ENCODE measurements at regions not wholly inside any gene's neighbourhood (a gene's known extent, or its start where the extent isn't known, plus 50 kb on each side); places are given as distances from the start of the nearest gene placed in this dataset.

DNA sequence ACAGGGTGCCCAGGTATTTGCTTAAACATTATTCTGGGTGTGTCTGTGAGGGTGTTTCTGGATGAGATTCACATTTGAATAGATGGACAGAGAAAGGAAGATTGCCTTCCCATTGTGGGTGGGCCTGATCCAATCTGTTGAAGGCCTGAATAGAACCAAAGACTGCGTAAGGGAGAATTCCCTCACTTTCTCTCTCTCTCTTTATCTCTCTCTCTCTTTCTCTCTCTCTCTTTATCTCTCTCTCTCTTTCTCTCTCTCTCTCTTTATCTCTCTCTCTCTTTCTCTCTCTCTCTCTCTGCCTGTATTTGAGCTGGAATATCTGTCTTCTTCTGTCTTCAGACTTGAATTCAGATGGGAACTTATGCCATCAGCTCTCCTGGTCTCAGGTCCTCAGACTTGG, 148.4 kb downstream of the FAM124B start:
- H3K27me3 Mint-ChIP-seq (ENCODE audit: insufficient read depth, low read depth, poor library complexity): no peaks in the 10 kb centered on the region
- DNase-seq (ENCODE audit: low spot score) (no peak), ATAC-seq (no peak)
- no peaks in the 10 kb centered on the region for H4K20me1 ChIP-seq (replicated peaks; ENCODE audit: insufficient read depth)
- H3K9me2 ChIP-seq (ENCODE audit: insufficient read depth): no peaks in the 10 kb centered on the region
- H3K36me3 ChIP-seq (ENCODE audit: insufficient read depth): no peaks in the 10 kb centered on the region
- no peak overlapping the region for H2AFZ ChIP-seq
- H3F3A ChIP-seq (replicated peaks; ENCODE audit: low read depth): no peaks in the 10 kb centered on the region
- no peak overlapping the region for H3K4me2 ChIP-seq
- H3K27ac ChIP-seq (ENCODE audit: low read depth): no peak overlapping the region
- H3K79me2 ChIP-seq (replicated peaks; ENCODE audit: insufficient read depth): no peaks in the 10 kb centered on the region
- H3K4me3 Mint-ChIP-seq: no peak overlapping the region
- H3K9me3 Mint-ChIP-seq: no peaks in the 10 kb centered on the region
- no peak overlapping the region for H3K4me3 ChIP-seq
- no peaks in the 10 kb centered on the region for H3K27me3 ChIP-seq (ENCODE audit: insufficient read depth)
- no peak for TF ChIP-seq CREB1 (CRISPR knock-in tag; IDR thresholded peaks at IDR 0.05; ENCODE audit: low read depth)
- TF ChIP-seq, protein P1, sequence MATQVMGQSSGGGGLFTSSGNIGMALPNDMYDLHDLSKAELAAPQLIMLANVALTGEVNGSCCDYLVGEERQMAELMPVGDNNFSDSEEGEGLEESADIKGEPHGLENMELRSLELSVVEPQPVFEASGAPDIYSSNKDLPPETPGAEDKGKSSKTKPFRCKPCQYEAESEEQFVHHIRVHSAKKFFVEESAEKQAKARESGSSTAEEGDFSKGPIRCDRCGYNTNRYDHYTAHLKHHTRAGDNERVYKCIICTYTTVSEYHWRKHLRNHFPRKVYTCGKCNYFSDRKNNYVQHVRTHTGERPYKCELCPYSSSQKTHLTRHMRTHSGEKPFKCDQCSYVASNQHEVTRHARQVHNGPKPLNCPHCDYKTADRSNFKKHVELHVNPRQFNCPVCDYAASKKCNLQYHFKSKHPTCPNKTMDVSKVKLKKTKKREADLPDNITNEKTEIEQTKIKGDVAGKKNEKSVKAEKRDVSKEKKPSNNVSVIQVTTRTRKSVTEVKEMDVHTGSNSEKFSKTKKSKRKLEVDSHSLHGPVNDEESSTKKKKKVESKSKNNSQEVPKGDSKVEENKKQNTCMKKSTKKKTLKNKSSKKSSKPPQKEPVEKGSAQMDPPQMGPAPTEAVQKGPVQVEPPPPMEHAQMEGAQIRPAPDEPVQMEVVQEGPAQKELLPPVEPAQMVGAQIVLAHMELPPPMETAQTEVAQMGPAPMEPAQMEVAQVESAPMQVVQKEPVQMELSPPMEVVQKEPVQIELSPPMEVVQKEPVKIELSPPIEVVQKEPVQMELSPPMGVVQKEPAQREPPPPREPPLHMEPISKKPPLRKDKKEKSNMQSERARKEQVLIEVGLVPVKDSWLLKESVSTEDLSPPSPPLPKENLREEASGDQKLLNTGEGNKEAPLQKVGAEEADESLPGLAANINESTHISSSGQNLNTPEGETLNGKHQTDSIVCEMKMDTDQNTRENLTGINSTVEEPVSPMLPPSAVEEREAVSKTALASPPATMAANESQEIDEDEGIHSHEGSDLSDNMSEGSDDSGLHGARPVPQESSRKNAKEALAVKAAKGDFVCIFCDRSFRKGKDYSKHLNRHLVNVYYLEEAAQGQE (IDR thresholded peaks at IDR 0.05; ENCODE audit: unreplicated experiment): no peak
- no peak for TF ChIP-seq STAT1 (IDR thresholded peaks at IDR 0.05; ENCODE audit: unreplicated experiment)
- TF ChIP-seq NANOG (IDR thresholded peaks at IDR 0.05; ENCODE audit: borderline replicate concordance): no peak
- no peak for TF ChIP-seq ZNF114 (CRISPR knock-in tag; IDR thresholded peaks at IDR 0.05)
- TF ChIP-seq, protein P2, sequence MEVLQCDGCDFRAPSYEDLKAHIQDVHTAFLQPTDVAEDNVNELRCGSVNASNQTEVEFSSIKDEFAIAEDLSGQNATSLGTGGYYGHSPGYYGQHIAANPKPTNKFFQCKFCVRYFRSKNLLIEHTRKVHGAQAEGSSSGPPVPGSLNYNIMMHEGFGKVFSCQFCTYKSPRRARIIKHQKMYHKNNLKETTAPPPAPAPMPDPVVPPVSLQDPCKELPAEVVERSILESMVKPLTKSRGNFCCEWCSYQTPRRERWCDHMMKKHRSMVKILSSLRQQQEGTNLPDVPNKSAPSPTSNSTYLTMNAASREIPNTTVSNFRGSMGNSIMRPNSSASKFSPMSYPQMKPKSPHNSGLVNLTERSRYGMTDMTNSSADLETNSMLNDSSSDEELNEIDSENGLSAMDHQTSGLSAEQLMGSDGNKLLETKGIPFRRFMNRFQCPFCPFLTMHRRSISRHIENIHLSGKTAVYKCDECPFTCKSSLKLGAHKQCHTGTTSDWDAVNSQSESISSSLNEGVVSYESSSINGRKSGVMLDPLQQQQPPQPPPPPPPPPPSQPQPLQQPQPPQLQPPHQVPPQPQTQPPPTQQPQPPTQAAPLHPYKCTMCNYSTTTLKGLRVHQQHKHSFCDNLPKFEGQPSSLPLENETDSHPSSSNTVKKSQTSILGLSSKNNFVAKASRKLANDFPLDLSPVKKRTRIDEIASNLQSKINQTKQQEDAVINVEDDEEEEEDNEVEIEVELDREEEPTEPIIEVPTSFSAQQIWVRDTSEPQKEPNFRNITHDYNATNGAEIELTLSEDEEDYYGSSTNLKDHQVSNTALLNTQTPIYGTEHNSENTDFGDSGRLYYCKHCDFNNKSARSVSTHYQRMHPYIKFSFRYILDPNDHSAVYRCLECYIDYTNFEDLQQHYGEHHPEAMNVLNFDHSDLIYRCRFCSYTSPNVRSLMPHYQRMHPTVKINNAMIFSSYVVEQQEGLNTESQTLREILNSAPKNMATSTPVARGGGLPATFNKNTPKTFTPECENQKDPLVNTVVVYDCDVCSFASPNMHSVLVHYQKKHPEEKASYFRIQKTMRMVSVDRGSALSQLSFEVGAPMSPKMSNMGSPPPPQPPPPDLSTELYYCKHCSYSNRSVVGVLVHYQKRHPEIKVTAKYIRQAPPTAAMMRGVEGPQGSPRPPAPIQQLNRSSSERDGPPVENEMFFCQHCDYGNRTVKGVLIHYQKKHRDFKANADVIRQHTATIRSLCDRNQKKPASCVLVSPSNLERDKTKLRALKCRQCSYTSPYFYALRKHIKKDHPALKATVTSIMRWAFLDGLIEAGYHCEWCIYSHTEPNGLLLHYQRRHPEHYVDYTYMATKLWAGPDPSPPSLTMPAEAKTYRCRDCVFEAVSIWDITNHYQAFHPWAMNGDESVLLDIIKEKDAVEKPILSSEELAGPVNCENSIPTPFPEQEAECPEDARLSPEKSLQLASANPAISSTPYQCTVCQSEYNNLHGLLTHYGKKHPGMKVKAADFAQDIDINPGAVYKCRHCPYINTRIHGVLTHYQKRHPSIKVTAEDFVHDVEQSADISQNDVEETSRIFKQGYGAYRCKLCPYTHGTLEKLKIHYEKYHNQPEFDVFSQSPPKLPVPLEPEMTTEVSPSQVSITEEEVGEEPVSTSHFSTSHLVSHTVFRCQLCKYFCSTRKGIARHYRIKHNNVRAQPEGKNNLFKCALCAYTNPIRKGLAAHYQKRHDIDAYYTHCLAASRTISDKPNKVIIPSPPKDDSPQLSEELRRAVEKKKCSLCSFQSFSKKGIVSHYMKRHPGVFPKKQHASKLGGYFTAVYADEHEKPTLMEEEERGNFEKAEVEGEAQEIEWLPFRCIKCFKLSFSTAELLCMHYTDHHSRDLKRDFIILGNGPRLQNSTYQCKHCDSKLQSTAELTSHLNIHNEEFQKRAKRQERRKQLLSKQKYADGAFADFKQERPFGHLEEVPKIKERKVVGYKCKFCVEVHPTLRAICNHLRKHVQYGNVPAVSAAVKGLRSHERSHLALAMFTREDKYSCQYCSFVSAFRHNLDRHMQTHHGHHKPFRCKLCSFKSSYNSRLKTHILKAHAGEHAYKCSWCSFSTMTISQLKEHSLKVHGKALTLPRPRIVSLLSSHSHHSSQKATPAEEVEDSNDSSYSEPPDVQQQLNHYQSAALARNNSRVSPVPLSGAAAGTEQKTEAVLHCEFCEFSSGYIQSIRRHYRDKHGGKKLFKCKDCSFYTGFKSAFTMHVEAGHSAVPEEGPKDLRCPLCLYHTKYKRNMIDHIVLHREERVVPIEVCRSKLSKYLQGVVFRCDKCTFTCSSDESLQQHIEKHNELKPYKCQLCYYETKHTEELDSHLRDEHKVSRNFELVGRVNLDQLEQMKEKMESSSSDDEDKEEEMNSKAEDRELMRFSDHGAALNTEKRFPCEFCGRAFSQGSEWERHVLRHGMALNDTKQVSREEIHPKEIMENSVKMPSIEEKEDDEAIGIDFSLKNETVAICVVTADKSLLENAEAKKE (CRISPR knock-in tag; IDR thresholded peaks at IDR 0.05): no peak
- no peak for TF ChIP-seq JUNB (IDR thresholded peaks at IDR 0.05; ENCODE audit: unreplicated experiment)
- TF ChIP-seq, protein P3, sequence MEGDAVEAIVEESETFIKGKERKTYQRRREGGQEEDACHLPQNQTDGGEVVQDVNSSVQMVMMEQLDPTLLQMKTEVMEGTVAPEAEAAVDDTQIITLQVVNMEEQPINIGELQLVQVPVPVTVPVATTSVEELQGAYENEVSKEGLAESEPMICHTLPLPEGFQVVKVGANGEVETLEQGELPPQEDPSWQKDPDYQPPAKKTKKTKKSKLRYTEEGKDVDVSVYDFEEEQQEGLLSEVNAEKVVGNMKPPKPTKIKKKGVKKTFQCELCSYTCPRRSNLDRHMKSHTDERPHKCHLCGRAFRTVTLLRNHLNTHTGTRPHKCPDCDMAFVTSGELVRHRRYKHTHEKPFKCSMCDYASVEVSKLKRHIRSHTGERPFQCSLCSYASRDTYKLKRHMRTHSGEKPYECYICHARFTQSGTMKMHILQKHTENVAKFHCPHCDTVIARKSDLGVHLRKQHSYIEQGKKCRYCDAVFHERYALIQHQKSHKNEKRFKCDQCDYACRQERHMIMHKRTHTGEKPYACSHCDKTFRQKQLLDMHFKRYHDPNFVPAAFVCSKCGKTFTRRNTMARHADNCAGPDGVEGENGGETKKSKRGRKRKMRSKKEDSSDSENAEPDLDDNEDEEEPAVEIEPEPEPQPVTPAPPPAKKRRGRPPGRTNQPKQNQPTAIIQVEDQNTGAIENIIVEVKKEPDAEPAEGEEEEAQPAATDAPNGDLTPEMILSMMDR (conservative IDR thresholded peaks at IDR 0.05; ENCODE audit: low read depth in 2 of 2): no peak
- TF ChIP-seq, protein P4, sequence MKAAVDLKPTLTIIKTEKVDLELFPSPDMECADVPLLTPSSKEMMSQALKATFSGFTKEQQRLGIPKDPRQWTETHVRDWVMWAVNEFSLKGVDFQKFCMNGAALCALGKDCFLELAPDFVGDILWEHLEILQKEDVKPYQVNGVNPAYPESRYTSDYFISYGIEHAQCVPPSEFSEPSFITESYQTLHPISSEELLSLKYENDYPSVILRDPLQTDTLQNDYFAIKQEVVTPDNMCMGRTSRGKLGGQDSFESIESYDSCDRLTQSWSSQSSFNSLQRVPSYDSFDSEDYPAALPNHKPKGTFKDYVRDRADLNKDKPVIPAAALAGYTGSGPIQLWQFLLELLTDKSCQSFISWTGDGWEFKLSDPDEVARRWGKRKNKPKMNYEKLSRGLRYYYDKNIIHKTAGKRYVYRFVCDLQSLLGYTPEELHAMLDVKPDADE (IDR thresholded peaks at IDR 0.05): no peak
- TF ChIP-seq EZH2 (IDR thresholded peaks at IDR 0.05; ENCODE audit: low read depth, unreplicated experiment): no peak
- TF ChIP-seq ZNF331 (CRISPR knock-in tag; IDR thresholded peaks at IDR 0.05; ENCODE audit: low read depth): no peak
- no peak for TF ChIP-seq POLR2AphosphoS5 (IDR thresholded peaks at IDR 0.05; ENCODE audit: low read depth)
- H3K4me1 ChIP-seq (ENCODE audit: insufficient read depth): no peaks in the 10 kb centered on the region
- no peaks in the 10 kb centered on the region for H3K4me1 Mint-ChIP-seq
- no peaks in the 10 kb centered on the region for H3K36me3 Mint-ChIP-seq (ENCODE audit: low read depth)
- H3K27ac Mint-ChIP-seq: no peak overlapping the region
